ENCODE measurements at regions not wholly inside any gene's neighbourhood (a gene's known extent, or its start where the extent isn't known, plus 50 kb on each side); places are given as distances from the start of the nearest gene placed in this dataset.

DNA sequence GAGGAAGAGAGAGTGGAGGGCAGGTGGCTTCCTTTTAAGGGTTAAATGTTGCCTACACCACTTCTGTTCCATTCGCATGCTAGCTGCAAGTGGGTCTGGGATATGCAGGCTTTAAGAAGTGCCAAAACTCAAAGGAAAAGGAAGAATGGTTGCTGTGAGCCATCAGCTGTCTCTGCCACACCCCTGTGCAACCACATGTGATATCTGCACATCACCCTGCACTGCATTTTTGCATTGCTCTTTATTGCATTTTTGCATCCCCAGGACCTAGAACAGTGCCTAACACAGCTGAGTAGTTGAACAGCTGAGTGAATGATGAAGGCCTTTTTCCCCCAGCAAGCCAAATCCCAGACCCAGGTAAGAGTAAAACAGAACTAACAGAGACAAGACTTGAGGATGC is 136.1 kb downstream of the ZIC5 start:
- TF ChIP-seq, protein P1, sequence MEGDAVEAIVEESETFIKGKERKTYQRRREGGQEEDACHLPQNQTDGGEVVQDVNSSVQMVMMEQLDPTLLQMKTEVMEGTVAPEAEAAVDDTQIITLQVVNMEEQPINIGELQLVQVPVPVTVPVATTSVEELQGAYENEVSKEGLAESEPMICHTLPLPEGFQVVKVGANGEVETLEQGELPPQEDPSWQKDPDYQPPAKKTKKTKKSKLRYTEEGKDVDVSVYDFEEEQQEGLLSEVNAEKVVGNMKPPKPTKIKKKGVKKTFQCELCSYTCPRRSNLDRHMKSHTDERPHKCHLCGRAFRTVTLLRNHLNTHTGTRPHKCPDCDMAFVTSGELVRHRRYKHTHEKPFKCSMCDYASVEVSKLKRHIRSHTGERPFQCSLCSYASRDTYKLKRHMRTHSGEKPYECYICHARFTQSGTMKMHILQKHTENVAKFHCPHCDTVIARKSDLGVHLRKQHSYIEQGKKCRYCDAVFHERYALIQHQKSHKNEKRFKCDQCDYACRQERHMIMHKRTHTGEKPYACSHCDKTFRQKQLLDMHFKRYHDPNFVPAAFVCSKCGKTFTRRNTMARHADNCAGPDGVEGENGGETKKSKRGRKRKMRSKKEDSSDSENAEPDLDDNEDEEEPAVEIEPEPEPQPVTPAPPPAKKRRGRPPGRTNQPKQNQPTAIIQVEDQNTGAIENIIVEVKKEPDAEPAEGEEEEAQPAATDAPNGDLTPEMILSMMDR (IDR thresholded peaks at IDR 0.05) = no peak
- TF ChIP-seq POLR2A (IDR thresholded peaks at IDR 0.05) = no peak

All from Peyer's patch (tissue), 4 donors.